GM12875 (cell line): ENCODE measurements at regions not wholly inside any gene's neighbourhood (a gene's known extent, or its start where the extent isn't known, plus 50 kb on each side); places are given as distances from the start of the nearest gene placed in this dataset.

Experiments used
- H3K4me3 ChIP-seq: one replicate; pipeline ENCODE4 v1.5.1; 2011; ENCODE audit warnings: low read depth, low read length, control low read depth
- CTCF ChIP-seq: IDR thresholded peaks from 2 replicates; pipeline ENCODE4 v1.5.1; 2011; ENCODE audit warnings: low read depth, mild to moderate bottlenecking, control low read depth, inconsistent platforms, low read length, moderate library complexity, borderline replicate concordance; ENCODE audit not compliant: insufficient read depth

GRCh38 chr2:123163398-123163797 lies 861.7 kb upstream of the CNTNAP5 start:
- no peak overlapping the region for H3K4me3 ChIP-seq
- no peak for TF ChIP-seq CTCF

GRCh38 chr2:123164216-123164615 lies 860.9 kb upstream of the CNTNAP5 start:
- no peak for TF ChIP-seq CTCF
- H3K4me3 ChIP-seq, result no peak overlapping the region

- no peak overlapping the region for H3K4me3 ChIP-seq
- TF ChIP-seq CTCF, result no peak
Observed at GRCh38 chr2:123165616-123166015, 859.5 kb upstream of the CNTNAP5 start.

- H3K4me3 ChIP-seq, result no peak overlapping the region
- TF ChIP-seq CTCF, result no peak
Observed at GRCh38 chr2:123179526-123179925, 845.6 kb upstream of the CNTNAP5 start.

GRCh38 chr2:123195957-123196356 lies 829.1 kb upstream of the CNTNAP5 start:
- no peak for TF ChIP-seq CTCF
- no peak overlapping the region for H3K4me3 ChIP-seq

GRCh38 chr2:123200035-123200434 lies 825.1 kb upstream of the CNTNAP5 start:
- no peak for TF ChIP-seq CTCF
- H3K4me3 ChIP-seq, result no peak overlapping the region

- TF ChIP-seq CTCF, result no peak
- H3K4me3 ChIP-seq, result no peak overlapping the region
Observed at GRCh38 chr2:123207245-123207644, 817.8 kb upstream of the CNTNAP5 start.
